Nephron progenitor cell (in vitro differentiated cells): ENCODE measurements at regions not wholly inside any gene's neighbourhood (a gene's known extent, or its start where the extent isn't known, plus 50 kb on each side); places are given as distances from the start of the nearest gene placed in this dataset.

Source experiments
- DNase-seq: peaks from one replicate; pipeline ENCODE4 v3.0.0; 2021
- H3K27ac Mint-ChIP-seq: 2 replicates; pipeline ENCODE4 v1.8.0; 2021; ENCODE audit warnings: mild to moderate bottlenecking, moderate library complexity, mixed read lengths
- H3K27me3 Mint-ChIP-seq: 2 replicates; pipeline ENCODE4 v1.8.0; 2021; ENCODE audit warnings: mild to moderate bottlenecking, low read depth, mixed read lengths; ENCODE audit not compliant: poor library complexity
- H3K36me3 Mint-ChIP-seq: 2 replicates; pipeline ENCODE4 v1.8.0; 2021; ENCODE audit warnings: low read depth, mixed read lengths
- H3K4me1 Mint-ChIP-seq: 2 replicates; pipeline ENCODE4 v1.8.0; 2021; ENCODE audit warnings: mixed read lengths
- H3K4me3 Mint-ChIP-seq: 2 replicates; pipeline ENCODE4 v1.8.0; 2021; ENCODE audit warnings: mild to moderate bottlenecking, moderate library complexity, mixed read lengths
- H3K9me3 Mint-ChIP-seq: 2 replicates; pipeline ENCODE4 v1.8.0; 2021; ENCODE audit warnings: mild to moderate bottlenecking, moderate library complexity, mixed read lengths
- TF ChIP-seq, protein P1 (sequence below): fragments of 200-600 bp; sonication (generic); IDR thresholded peaks from 2 replicates; pipeline ENCODE4 v1.5.0; 2021; ENCODE audit warnings: antibody characterized with exemption

DNA sequence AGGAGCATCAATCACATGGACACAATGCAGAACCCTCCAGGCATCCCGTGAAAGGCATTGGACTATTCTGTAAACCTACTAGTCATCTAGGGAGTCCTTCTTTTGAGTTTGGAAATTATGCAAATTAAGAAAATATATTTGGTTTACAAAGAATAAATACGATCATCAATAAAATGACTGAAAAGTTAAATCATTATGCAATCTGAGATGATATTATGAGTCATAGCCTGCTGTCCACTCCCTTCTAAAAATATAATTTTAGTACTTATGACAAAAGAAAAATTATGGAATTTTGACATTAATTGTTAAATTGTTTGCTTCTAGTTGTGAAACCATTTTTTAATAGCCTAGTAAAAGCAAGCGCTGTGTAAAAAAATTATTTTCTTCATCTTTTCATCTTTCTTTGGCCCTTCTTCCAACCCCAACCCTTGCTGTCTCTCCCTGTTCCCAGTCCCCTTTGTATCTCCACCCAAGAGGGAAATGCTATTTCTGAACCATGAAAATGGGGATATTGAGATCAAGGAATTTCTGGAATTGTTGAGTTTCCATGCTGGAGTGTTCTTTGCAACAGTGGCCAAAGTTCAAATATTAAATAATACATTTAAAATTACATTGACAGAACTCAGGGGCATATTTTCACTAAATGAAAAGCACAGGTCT, 599.8 kb downstream of the COL12A1 start:
- Mint-ChIP-seq H3K27me3 (no peaks in the 10 kb centered on the region), H3K9me3 (no peaks in the 10 kb centered on the region), H3K36me3 (no peaks in the 10 kb centered on the region), H3K27ac (no peak overlapping the region), H3K4me1 (no peaks in the 10 kb centered on the region), H3K4me3 (no peak overlapping the region)
- DNase-seq, result no peak
- TF ChIP-seq, protein P1, sequence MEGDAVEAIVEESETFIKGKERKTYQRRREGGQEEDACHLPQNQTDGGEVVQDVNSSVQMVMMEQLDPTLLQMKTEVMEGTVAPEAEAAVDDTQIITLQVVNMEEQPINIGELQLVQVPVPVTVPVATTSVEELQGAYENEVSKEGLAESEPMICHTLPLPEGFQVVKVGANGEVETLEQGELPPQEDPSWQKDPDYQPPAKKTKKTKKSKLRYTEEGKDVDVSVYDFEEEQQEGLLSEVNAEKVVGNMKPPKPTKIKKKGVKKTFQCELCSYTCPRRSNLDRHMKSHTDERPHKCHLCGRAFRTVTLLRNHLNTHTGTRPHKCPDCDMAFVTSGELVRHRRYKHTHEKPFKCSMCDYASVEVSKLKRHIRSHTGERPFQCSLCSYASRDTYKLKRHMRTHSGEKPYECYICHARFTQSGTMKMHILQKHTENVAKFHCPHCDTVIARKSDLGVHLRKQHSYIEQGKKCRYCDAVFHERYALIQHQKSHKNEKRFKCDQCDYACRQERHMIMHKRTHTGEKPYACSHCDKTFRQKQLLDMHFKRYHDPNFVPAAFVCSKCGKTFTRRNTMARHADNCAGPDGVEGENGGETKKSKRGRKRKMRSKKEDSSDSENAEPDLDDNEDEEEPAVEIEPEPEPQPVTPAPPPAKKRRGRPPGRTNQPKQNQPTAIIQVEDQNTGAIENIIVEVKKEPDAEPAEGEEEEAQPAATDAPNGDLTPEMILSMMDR, result no peak

DNA sequence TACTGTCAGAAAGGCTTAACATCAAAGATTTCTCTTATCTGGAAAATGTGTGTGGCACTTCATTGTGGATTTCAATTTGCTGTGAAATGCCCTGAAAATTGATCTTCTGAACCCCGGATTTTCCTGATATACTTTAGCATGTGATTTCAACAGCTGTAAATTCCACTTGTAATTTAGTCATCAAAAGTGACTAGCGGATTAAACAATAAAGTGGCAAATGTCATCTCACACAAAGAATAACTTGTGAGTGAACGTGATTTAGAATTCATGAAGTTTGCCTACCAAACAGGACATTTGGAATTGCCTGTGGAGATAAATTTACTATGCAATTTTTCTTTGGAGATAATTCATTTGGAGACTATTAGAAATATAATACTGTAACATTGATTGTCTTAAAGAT, 601.6 kb downstream of the COL12A1 start:
- Mint-ChIP-seq H3K4me1 (no peaks in the 10 kb centered on the region), H3K27me3 (no peaks in the 10 kb centered on the region), H3K36me3 (no peaks in the 10 kb centered on the region), H3K4me3 (no peak overlapping the region), H3K27ac (no peak overlapping the region), H3K9me3 (no peaks in the 10 kb centered on the region)
- DNase-seq, result no peak
- TF ChIP-seq, protein P1, result no peak

DNA sequence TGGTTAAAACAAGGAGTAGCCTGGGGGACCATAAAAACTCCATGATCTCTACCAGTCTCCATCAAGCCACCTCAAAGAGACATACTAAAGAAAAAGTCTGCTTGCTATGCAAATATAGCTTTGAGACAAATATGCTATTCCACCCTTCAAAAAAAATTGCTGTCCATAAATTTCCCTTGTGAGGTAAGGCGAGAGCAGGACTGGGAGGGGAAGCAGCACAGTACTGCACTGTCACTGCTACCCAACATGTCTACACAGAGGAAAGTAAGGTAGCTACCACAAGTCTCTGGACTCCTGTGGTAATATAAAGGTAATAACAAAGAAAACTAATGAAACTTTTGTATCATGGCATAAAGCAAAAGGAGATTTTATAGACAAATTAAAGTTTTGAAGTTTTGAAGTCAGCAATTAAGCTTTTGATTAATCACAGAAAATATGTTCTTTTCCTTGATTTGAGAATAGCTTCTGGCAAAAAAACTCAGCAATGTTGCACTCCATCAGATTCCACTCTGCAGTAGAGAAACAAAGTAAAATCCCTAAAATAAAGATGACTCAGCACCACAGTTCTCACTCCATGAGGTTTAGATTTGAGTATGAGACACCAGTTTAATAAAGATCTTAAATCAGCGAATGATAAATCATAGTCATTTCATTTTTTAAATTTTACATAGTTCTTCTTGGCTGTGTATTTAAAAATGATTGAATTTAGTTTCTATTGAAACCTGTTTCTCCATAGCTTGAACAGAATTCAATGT, 602.4 kb downstream of the COL12A1 start:
- H3K27me3 Mint-ChIP-seq, result no peaks in the 10 kb centered on the region
- H3K9me3 Mint-ChIP-seq, result no peaks in the 10 kb centered on the region
- peak overlapping the region; percentile 52 for H3K27ac Mint-ChIP-seq
- no peaks in the 10 kb centered on the region for H3K4me1 Mint-ChIP-seq
- H3K4me3 Mint-ChIP-seq, result no peak overlapping the region
- no peak for DNase-seq
- H3K36me3 Mint-ChIP-seq, result no peaks in the 10 kb centered on the region
- TF ChIP-seq, protein P1, result no peak

DNA sequence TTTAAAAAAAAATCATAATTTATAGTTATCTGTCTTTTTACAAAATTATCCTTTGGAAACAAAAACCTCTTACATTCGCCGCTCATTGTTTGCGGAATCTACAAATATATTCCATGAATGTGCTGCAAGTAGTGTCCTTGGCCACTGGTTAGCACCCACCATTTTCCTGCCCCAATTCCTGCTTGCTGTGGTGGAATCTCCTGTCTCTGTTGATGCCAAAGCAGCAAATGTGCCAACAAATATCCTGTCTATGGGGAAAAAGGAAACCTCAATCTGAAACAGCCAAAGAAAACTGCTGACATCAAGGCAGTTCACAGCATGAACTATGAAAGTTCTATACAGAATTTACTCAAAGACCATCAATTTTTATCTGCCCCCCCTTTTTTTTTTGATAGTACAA, 603.6 kb downstream of the COL12A1 start:
- H3K27ac Mint-ChIP-seq, result no peak overlapping the region
- H3K27me3 Mint-ChIP-seq, result no peaks in the 10 kb centered on the region

DNA sequence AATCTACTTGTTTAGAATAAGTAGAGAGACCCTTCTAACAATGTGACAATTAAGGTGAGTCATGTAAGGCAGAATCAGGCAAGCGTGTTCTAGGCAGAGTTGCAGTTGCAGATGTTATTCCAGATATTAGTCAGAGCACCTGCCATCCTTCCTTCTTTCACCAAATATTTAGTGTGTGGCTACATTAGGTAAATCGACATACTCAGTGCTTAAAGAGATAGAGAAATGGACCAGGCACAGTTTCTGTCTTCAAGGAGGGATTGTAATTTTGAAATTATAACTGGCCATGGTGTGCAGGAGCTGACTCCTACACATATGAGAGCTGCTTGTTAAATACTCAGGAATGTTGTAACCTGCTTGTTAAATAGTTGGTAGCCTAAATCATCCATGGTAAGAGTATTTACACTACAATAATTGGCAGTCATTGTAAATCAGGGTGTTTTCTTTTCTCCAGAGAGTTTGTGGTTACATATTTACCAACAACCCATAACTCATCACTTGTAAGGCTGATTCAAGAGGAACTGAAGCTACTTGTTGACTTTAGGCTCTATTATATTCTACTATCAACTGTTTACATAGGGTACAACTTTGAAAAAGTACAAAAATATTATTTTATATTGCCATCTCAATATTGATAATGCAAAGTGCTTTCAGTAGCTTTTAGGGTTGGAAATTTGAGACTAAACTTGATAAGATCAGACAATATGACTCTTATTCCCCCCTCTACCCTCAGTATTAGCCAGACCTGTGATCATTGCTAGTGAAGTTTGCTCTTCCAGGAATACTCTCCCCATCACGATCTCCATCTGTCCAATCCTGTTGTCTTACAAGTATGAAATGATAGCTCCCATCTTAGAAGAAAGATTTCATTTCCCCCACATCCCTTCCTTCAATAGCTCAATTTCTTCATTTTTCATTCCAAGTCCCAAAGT, 607.1 kb downstream of the COL12A1 start:
- Mint-ChIP-seq H3K27ac (no peak overlapping the region), H3K27me3 (no peaks in the 10 kb centered on the region), H3K4me1 (no peaks in the 10 kb centered on the region), H3K36me3 (no peaks in the 10 kb centered on the region), H3K4me3 (no peak overlapping the region), H3K9me3 (no peaks in the 10 kb centered on the region)
- TF ChIP-seq, protein P1, result no peak
- DNase-seq, result no peak

More for the DNA sequence above, 603.6 kb downstream of the COL12A1 start:
- DNase-seq, result no peak
- TF ChIP-seq, protein P1, result no peak
- Mint-ChIP-seq H3K4me3 (no peak overlapping the region), H3K4me1 (no peaks in the 10 kb centered on the region), H3K36me3 (no peaks in the 10 kb centered on the region), H3K9me3 (no peaks in the 10 kb centered on the region)
